Superior temporal gyrus (tissue), 1 donor: ENCODE measurements at regions not wholly inside any gene's neighbourhood (a gene's known extent, or its start where the extent isn't known, plus 50 kb on each side); places are given as distances from the start of the nearest gene placed in this dataset.
"Not testable (repeated sequence)": the region's sequence is repeated elsewhere in the genome, so short reads cannot be mapped to it uniquely, and the experiment has no call there.

Experiments used
- DNase-seq: peaks from one replicate; pipeline ENCODE4 v3.0.0-alpha.2; 2016; ENCODE audit errors: extremely low spot score

DNA sequence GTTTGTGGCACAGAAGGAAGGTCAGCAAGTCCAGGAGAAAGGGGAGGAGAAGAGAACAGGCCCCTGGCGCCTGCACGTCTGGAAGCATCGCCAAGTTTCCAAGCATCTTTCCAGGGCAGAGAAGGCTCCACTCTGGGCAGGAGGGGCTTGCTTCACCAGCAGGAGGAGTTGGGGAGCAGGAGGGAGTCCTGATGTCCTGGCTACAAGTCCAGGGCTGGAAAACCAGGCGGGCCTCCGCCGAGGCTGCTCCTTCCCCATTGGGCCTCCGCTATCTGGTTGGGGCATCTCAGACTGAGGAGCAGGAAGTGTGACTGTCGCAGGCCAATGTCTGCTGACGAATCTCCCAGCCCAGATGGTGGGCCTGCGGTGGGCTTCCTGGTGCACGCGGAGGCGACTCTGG, 421.9 kb downstream of the PREX1 start:
- DNase-seq, result no peak

DNA sequence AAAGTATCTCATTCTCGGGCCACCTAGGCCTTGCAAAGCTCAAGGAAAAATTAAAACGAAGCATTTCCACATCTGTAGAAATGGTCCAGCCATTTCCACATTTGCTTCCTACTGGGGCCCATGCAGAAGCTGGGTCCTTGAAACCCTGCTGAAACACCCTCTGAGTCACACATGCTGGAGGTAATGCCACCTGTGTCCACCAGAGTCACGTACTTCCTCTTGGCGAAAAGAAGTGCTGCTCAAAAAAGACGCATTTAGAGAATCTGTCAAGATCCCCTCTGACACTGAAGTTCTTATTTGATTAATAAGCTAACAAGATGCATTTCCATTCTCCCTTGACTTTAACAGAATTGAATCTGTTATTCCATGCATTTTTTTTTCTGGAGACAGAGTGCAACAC, 423.2 kb downstream of the PREX1 start:
- no peak for DNase-seq

DNA sequence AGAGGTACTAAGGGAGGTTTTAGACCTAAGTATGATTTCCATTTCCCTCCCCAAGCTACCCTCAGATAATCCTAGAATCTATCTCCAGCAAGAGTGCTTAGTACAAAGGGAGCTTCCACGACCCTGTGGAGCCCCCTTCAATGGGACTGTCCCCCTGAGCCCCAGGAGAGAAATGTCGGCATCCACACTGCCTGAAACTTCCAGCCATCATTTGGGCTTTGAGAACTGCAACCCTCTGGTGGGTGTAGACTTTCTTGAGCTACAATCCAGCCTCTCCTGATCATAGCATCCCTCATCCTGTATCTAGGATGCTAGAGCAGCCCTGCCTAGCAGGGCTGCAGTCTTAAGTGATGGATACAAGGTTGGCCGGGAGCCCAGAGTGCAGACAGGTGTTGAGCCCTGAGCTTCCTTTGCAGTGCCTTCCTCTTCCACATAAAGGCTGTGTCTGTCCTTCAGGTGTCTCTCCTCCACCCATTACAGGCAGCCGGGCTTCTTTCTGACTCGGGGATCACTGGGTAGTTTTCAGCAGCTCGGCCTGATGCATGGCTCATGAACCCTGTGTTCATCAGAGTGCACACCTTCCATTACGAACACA, 424.5 kb downstream of the PREX1 start:
- no peak for DNase-seq

DNA sequence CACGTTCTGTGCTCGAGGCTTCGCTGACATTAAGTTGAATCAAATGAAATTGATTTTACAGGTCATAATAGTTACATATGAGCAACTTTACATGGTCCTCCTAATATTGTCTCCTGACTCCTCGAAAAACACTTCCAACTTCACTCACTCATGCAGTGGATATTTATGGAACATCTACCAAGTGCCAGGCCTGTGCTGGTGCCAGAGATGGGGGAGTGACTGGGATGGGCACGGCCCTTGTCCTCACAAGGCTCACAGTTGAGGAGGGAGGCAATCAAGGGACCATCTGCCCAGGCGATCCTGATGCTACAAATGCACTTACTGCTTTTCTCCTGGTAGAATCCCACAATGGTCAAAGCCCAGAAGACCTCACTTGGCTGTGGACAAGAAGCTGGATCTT, 426.4 kb downstream of the PREX1 start:
- DNase-seq, result no peak

DNA sequence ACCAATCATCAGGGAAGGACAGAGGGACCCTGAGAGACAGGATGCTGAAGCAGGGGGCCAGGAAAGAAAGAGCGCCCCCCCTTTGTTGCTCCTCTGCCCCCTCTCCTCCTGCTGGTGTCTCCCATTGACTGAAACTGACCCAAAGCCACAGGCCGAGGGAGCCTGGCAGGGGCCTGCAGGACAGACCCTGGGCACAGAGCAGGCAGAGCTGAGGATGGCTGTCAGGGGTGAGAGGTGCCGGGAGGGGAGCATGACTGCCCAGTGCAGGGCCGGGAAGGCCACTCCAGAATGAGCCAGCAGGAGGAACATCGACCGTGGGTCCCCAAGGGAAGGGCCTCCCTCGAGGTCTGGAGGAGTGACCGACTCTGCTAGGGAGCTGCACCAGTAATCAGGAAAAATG, 427.8 kb downstream of the PREX1 start:
- DNase-seq, result no peak

DNA sequence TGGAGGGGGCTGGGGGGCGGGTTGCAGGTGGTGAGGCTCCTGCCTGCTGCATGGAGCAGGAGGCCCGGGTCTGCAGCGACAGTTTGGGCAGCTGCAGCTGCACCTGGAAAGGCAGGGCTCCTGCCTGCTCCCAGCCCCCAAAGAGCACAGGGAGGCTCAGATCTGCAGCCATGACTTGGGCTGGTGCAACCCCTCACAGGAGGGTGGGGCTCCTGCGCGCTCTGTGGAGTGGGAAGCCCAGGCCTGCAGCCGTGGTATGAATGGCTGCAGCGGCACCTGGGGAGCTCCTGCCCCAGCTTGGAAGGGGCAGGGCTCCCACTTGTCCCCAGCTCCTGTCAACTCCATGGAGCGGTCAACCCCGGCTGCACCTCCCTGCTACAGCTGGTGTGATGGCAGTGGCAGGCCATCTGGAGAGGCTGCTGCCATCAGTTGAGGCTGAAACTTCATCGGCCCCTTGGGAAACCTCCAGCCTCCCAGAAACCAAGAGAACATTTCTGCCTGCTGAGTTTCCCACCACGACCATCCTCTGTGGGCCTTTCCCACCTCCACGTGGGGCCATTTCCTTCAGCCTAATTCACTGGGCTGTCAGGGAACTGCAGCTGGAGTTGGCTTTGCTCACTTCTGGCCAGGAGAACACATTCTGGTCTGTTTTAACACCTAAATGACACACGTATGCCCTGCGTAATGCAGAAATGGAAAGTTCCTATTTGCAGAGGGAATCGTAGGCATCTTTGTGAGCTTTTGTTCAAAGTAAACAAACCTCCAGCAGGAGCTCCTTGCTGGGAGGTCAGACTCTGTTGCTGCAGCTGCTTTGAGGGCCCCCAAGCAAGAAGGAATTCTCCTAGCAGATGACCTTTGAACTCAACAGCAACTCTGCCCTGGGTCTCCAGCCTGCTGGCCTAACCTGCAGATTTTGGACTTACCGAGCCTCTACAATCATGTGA, 429.0 kb downstream of the PREX1 start:
- no peak for DNase-seq

DNA sequence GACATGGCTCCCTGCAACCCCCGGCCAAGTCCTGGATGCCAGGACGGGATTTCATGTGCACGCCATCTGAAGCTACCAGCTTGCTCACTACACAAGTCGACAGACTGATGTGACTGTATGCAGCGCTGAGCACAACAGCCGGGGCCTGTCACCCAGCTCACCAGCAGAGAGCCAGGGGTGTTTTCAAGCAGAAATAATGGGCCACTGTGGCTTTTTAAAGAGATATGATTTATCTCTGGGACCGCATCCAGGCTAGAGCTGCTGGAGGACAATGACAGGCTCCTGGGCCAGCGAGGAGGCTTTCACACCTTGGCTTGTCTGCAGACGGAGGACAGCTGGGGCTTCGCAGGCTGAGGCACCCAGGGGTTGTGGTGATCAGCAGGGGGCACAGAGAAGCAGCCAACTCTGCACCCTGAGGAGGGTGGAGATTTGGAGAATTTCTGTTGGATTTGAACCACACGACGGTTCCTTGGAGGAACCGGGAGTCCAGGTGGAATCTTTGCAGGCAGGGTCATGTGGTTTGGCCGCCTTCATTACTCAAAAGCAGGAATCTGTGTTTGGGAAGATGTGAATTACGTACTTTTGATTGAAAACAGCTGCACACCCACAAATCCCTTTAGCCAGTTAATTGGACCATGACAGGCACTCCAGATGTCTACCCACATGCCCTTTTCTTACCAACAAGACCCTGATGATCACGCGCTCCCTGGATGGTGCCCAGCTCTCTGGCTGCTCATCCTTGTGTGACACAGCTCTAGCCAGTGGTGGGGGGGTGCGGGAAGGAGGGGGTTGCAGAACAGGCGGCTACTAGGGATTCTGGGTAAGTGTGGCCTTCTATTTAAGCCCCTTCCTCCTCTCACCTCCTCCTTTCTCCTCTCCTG, 430.6 kb downstream of the PREX1 start:
- DNase-seq, result not testable (repeated sequence)

DNA sequence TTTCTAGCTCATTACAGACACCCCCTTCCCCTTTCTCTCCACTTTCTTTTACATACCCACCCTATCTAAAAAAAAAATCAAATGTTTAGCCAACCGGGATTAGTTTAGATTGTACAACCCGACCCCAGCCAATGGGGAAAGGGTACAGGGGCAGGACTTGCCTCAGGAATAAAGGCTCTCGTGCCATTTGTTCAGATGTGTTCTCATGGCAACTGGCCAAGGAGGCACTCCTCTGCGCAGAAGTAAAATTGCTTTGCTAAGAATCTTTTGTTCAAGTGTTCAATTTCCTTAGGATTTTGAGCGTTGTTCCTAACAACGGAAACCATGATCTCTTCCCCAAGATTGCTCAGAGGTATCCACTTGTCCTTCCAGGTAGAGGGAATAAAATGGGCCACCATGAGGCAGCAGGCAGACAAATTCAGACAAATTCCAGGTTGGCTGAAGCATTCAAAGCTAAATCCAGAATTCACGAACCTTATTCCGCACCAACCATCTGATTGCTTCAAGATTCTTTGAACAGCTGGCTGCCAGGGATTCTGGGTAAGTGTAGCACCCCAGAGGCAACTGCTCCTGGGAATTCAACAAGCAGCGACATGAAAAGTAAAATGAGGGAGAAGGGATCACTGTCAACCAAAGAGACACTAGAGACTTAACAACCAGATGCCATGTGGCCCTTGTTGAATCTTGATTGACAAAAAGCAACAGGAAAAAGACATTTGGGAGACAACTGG, 431.8 kb downstream of the PREX1 start:
- DNase-seq, result no peak

DNA sequence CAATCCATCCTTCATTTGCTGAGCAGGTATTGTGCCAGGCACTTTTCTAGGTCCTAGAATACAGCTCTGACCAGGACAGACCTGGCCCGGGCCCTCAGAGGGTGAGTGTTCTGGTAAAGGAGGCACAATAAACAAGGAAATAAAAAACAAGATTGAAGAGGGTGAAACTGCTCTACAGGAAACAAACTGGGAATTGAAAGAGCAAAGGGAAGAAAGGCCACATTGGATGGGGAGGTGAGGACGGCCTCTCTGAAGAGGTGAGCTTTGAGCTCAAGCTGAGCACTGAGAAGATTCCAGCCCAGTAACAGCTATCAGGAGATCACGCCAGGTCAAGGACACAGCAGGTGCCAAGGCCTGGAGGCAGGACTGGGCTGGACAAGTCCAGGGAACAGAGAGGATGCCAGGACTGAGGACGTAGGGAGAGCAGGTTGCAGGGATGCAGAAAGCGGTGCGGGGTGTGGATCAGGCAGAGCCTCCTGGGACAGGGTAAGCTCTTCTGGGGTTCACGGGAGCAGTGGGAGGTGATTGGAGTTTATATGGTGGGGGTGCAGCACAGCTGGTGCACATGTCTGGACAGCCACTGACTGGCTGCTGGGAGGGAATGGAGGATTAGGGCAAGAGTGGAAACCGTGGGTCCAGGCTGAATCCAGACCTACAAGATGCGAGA, 433.3 kb downstream of the PREX1 start:
- DNase-seq, result no peak

DNA sequence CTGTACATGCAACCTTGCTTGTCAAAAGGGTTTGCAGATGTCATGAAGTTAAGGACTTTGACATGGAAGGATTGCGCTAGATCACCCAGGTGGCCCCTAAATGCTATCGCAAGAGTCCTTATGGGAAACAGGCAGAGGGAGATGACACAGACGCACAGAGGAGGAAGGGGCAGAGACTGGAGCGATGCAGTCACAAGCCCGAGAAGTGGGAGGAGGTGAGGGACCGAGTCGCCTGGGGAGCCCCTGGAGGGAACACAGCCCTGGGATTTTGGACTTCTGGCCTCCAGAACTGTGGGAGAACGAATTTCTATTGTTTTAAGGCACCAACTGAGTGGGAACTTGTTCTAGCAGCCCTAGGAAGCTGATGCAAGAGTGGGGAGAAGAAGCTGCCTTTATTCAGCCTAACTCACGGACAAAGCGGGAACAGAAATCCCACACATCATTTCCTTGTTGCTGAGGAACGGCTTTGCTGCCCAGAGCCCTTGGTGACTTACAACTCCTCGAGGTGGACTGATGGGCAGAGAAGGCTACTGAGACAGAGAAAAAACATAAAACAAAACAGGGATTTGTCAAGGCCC, 434.0 kb downstream of the PREX1 start:
- no peak for DNase-seq

DNA sequence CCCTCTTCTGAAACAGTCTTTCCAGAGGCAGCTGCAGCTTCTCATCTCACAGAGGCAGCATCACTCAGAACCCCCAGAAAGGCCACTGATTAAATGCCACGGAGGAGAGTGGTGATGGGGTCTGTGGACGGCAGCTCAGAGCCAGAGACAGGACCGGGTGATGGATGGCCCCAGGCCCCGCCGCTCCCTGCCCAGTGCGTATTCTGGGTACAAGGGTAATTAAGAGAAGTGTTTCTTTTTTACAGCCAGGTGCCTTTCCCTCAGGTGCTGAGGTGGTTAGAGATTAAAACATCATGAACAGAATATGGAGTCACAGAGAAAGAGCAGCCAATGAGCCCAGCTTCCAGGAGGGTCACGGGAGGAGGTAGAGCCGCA, 434.5 kb downstream of the PREX1 start:
- DNase-seq, result no peak

DNA sequence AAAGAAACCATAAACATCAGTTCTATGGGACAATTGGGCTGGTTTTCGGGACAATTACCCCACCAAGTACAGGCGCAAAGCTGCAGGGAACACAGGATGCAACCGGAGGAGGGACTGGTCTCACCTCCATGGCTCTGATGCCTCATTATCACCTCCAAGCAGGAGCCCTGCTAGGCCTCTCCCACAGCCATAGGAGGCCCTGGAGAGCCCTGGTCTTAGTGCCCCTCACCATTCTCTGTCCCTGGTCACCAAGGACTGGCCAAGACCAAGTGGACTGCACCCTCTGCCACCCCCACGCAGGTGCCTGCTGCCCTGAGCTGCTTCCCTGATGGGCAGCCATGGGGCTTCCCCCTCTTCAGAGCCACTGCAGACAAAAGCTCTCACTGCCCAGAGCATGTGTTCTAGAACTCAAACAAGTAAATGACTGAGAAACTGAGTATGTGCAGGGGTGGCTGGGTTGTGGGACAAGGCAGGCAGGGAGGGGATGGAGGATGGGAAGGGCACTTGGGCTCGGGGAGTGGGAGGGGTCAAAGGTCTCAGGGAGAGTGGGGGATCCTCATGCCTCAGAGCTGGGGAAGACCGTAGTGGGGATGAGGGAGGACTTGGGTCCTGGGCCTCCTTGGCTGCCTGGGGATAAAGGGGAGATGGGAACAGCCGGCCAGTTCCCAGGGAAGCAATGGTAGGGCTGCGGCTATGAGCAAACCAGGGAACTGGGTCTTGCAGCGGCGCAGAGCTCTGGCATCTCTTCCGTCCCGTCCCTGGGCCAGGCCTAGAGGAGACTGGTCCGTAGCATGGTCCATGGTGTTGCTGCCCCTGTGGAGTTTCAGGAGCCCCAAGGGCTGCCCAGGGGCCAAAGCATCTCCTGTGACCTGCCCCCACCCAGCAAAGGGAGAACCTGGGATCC, 435.1 kb downstream of the PREX1 start:
- no peak for DNase-seq

DNA sequence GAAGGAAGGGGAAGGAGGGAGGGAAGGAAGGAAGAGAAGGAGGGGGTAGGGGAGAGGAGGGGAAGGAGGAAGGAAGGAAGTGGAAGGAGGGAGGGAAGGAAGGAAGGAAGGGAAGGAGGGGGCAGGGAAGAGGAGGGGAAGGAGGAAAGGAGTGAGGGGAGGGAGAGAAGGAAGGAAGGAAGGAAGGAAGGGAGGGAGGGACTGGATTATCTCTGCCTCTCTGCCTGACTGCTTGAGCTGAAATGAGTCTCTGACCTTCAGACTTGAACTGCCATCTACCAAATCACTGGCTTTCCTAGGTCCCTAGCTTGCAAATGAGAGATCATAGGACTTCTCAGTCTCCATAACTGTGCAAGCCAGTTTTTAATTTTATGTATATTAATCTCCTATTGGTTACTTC, 436.8 kb downstream of the PREX1 start:
- DNase-seq, result no peak

DNA sequence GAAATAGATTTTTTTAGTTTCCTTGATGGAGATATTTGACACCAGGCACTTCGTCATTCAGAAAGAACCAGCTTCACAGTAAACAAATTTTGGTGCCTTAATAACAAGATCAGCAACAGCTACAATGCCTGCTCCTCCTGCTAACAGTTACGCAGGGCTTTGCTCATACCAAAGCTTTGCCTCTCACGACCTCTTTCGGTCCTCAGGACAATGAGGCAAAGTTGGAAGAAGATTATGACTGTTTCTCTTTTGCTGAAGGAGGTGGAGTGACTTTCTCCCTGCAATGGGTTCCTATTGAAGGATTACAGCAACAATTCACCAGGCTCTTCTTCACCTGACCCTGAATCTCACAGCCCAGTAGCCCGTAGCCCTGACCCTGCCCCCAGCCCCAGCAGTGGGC, 440.1 kb downstream of the PREX1 start:
- no peak for DNase-seq

DNA sequence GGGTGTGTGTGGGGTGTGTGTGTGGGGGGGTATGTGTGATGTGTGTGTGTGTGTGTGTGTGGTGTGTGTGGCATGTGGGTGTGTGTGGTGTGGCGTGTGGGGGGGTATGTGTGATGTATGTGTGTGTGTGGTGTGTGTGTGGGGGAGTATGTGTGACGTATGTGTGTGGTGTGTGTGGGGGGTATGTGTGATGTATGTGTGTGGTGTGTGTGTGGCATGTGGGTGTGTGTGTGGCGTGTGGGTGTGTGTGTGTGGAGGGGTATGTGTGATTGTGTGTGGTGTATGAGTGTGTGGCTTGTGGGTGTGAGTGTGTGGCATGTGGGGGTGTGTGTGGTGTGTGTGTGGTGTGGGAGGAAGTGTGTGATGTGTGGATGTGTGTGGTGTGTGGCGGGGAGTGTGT, 442.3 kb downstream of the PREX1 start:
- DNase-seq, result no peak

DNA sequence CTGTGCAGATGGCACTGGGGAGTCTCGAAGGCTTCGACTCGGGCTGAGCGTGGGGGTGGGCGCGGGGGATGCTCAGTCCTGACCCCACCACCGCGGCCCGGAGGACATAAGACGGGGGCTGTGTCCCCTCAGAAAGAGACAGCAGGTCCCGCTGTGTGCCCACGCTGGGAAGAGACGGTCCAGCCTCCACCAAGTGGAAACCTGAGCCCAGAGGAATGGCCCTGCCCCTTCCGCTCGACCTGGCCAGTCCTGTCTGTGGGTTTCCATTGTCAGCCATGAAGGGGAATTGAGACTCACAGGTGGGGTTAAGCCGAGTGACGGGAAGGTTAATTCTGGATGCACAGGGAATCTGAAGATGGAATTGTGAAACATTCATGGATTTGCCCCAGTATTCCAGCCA, 442.7 kb downstream of the PREX1 start:
- no peak for DNase-seq

DNA sequence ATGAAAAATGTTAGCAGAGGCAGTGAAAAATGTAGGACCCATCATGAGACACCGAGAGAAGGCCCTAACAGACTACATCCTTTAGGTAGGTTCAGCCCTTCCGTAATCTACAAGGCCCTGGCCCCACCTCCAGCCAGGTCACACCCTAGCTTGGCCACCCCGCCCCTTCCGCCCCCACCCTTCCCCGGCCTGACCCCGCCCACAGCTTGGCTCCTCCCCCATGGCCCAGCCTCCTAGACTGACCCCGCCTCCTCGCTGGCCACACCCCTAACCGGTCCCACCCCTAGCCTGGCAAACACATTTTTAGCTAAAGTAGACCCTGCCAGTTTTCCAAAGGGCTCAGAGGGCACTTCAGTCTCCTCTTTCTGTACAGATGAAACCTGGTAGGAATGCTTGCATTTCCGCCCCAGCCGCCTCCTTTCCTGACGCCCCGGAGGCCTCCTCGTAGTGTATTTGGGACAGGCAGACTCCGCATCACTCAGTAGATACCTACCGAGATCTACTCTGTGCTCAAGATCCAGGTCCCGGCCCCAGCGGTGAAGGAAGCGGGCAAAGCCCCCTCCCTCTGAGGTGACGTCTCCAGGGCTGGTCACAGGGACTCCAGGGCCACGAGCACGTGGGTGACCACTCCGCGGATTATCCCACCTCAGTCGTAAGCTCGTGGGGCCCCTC, 443.5 kb downstream of the PREX1 start:
- no peak for DNase-seq

DNA sequence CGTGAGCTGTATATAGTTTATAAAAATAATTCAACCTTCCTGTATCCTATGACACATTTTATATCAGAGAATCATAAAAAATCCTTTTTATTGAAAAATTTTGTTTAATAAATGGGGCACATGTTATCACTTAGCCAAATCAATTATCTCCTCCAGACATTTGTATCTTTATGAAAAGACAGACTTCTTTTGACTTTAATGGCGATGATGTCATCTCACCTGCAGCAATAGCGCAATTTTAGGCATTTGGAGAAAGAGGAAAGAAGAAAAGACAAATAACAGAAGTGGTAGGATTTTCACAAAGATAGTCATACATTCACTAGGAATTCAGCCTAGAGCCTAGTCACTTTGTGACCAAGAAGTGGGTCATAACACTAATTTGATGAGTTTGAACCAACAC, 444.5 kb downstream of the PREX1 start:
- no peak for DNase-seq

DNA sequence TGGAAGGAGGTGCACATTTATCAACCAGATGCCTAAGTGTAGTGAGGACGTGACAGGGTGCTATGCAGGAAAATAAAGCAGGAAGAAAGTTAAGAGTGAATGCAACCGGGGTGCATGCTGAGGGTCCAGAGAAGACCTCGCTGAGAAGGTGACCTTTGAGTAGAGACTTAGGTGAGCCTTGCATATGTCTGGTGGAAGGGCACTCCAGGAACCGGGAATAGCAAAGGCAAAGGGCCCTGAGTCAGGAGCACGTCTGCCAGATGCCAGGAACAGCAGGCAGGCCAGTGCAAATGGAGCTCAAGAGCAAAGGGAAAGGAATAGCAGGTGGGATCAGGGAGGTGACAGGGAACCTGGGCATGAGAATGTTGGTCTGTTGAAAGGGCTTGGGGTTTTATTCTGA, 445.5 kb downstream of the PREX1 start:
- no peak for DNase-seq
